ENCODE measurements at regions not wholly inside any gene's neighbourhood (a gene's known extent, or its start where the extent isn't known, plus 50 kb on each side); places are given as distances from the start of the nearest gene placed in this dataset.

DNA sequence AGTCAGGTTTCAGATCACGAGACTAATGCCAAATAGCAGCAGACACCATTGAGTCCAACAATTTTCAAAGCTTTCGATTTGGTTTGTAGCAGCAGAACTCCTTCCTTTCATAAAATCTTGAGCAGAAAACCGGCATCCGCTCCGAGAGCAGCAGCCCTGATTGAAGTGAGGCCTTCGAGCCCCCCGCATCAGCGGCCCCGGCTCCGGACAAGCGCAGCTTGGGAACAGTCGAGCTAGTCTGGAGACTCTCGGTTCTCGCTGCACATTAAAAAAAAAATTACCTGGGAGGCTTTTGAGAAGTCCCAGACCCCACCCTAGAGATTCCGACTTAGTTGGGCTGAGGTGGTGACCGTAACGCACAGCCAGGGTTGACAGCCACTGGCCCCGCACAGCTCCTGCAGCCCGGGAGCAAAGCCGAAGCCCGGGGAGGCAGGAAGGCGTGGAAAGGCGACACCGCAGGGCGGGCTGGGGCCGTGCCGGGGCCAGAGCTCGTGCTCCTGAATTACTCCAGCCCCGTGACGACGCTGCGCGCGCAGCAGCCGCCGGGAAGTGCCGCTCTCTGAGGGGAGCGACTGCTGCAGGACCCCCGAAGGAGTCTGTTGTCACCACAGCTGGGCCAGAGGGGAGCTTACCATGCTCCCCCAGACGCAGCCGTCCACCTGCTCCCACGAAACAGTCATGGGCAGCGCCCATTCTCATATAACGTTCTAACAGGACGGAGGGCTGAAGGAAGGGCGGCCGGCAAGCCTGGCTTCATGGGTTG, 57.8 kb downstream of the SPATA19 start:
- peak; percentile 78 for DNase-seq (ENCODE audit: low spot score)
- intact Hi-C loops (cut with DNase I) = no loop called here

DNA sequence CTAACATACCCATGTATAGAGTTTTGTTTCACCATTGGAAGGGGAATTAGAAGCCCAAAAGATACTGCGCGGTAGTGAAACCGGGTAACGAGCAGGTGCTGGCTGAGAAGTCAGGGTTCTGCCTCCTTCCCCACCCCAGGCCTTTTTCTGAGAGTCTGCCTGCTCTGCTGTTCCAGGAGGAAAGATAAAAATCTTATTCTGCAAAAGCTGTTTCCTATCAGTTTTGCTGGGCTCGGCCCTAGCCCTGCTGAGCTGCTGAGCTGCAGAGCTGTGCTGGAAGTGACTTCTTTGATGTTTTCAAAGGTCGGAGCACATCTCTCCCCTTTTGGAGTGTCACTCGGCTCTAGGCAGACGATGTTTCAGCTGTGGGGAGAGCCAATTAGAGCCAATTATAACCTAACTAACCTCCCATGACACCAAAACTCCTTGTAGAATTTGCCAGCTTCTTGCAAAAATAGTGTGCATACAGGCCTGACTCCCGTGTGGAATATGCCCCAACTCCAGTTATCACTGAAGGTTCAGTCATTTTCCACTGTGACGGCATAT, 59.4 kb downstream of the SPATA19 start:
- DNase-seq (ENCODE audit: low spot score) = no peak
- intact Hi-C loops (cut with DNase I) = no loop called here

DNA sequence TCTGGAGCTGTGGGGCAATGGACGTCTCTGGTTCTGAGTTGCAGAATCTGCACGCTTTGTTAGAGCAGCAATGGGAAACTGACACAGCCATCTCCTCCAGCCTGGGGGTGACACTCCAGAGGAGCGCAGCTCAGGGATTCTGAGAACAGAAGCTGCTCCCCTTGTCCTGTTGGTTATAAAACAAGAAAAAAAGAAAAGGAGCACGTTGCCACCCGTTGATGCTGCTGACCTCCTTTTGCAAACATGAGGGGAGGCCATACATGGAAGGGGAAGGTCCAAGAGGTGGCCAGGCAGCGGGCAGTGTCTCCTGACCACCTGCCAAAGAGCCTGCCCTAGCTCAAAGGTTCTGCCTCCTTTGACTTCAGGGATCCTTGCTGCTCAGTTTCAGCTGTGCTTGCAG, 61.0 kb downstream of the SPATA19 start:
- intact Hi-C loops (cut with DNase I) = no loop called here
- no peak for DNase-seq (ENCODE audit: low spot score)

DNA sequence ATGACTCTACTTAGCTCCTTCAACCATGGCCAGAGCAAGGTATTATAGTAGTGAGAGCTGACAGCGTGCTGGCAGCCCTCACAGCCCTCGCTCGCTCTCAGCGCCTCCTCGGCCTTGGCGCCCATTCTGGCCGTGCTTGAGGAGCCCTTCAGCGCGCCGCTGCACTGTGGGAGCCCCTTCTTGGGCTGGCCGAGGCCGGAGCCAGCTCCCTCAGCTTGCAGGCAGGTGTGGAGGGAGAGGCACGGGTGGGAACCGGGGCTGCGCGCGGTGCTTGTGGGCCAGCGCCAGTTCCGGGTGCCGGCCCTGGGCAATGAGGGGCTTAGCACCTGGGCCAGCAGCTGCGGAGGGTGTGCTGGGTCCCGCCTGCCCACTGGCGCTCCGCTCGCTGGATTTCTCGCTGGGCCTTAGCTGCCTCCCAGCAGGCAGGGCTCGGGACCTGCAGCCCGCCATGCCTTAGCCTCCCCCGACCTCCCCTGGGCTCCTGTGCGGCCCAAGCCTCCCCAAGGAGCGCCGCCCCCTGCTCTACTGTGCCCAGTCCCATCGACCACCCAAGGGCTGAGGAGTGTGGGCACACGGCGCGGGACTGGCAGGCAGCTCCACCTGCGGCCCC, 63.1 kb downstream of the SPATA19 start:
- no peak for DNase-seq (ENCODE audit: low spot score)
- intact Hi-C loops (cut with DNase I) = no loop called here

DNA sequence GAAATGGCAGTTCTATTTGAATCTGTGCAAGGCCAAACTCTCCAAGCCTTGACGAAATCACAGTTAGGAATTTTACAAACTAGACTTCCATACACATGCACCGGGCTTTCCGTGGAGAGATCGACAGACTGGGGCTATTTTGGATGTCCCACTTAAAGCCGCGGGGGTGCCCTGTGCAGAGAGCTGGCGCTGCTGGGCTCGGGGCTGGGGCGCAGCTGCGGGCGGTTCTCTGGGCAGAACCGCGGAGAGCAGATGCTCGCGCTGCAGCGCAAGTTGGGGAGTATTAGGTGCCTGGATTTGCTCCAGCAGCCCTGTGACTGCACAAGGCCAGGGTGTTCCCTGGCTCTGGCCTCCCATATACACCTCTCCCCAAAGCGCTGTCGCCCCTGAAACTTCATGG, 67.2 kb downstream of the SPATA19 start:
- DNase-seq (ENCODE audit: low spot score) = no peak
- intact Hi-C loops (cut with DNase I) = no loop called here

DNA sequence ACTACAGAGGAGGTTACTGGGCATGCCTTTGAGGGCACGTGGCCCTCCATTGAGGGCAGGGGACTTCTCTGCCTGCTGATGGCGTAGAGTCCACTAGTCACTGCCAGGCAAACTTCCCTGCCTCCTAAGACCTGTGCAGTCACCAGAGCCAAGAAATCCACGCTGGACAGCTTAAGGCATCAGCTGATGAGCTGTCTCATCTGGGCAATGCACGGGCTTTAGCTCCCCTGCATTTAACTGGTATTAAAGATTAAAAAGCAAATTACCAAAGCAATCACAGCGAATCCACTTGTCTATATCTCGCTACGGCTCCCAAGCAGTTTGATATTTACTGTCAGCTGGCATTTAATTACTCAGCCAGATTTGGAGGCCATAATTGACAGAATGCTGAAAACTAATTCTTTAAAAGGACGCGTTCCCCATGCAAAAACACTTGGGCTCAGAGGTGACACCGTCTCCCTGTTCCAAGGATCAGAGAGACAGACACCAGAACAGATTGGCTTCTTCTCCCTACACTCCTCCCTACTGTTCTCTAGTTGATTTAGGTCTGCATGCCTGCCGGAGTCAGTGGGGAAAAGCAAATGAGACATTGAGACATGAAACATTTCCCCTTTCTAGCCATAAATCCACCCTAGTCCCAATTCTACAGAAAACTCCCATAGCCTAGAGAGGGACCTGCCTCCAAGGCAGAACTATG, 68.5 kb downstream of the SPATA19 start:
- no peak for DNase-seq (ENCODE audit: low spot score)

DNA sequence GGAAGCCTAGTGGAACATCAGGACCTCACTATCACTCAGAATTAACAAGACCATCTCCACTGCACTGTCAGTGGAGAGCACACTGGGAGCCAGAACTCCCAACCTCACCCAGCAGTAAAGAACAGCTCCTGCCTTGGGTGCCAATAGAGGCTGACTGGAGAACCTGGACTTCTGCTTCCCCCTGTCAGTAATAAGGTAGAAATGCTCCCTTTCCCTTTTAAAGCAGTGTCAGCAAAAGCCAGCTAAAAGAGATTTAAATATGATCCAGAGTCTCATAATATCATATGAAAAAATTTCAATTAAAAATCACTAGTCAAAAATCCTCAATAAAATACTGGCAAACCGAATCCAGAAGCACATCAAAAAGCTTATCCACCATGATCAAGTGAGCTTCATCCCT, 82.8 kb downstream of the SPATA19 start:
- intact Hi-C loops (cut with DNase I) = no loop called here
- DNase-seq (ENCODE audit: low spot score) = no peak

More for the DNA sequence above, 68.5 kb downstream of the SPATA19 start:
- intact Hi-C loops (cut with DNase I) = no loop called here

DNA sequence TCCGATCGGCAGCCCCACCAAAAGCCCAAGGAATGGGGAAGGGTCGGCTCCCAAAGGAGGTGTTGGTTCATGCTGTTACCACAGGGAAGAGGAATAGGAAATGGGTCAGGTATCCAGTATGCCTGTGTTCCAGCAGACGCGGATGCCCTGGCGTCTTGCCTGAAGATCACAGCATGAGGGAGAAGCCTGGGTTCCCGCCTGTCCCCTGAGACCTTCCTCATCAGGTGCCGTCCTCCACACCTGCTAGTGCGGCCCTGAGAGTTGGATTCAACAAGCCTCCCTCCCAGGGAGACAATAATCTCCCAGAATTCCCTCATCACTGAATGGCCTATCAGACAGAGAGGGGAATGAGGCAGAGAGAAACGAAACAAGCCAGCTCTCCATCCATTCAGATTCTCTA, 92.2 kb downstream of the SPATA19 start:
- intact Hi-C loops (cut with DNase I) = loop anchor here in 1 of 2 donors (2.0 kb wide), 1 partner anchor 48 kb away; no protein-coding TSS in a partner anchor
- no peak for DNase-seq (ENCODE audit: low spot score)

DNA sequence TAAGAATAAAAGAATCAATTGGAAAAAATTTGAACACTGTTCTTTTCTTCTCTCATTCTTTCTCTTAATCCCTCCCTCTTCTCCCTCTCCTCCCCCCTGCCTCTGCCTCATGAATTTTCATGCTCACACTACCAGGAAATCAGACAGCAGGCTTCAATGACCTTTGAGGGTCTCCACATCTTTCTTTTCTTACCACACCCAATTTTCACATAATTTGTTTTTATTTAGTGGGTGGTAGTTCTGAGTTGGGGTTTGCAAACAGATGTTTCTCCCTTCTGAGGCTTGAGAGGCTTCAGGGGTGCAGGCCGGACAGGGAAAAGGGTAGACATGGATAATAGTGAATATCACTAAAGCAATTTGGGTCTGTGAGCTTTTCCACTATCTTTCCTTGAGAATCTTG, 95.5 kb downstream of the SPATA19 start:
- intact Hi-C loops (cut with DNase I) = no loop called here
- DNase-seq (ENCODE audit: low spot score) = no peak

DNA sequence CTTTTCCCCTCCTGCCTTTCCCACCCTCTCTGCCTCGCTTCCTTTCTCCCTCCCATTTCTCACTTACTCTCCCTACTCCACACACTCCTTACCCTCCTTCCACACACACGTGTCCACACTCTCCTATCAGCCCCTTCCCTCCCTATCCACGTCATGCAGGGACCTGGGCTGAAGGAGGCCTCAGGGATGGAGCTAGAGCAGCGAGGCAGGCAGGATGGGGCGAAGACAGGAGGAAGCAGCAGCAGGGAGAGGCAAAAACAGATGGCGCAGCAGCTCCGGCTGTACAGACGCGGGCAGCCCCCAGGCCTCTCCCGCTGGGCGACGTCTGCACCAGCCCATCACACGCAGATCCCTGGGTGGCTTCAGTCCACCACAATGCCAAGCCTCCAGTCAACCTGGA, 97.9 kb downstream of the SPATA19 start:
- intact Hi-C loops (cut with DNase I) = no loop called here
- DNase-seq (ENCODE audit: low spot score) = no peak

DNA sequence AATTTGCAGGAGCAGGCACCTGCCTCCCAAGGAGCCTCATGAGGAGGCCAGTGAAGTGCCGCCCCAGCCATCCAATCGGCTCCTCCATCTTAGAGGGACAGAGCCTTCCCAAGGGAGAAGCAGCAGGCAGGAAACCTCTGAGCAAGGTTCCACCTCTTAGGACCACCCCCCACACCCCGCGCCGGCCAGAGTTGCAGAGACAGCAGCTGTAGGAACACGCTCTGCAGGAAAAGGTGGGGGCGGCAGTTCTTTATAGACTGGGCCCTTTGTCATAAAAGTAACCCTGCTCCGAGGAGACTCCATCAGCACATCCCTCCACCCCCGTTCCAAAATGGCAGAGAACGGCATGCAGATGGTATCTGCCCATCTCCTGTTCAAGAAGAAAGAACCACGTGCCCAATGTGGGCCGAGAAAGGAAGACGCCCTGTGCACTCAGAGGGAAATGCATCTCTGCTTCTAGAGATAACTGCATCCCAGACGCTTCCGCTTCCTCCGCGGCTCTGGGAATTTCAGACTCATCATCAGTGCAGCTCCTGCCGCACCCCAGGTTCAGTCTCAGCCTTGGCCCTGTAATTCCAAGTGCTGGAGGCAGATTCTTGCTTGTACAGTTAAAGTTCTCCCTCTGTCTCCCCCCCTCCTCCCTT, 98.5 kb downstream of the SPATA19 start:
- intact Hi-C loops (cut with DNase I) = no loop called here
- no peak for DNase-seq (ENCODE audit: low spot score)

DNA sequence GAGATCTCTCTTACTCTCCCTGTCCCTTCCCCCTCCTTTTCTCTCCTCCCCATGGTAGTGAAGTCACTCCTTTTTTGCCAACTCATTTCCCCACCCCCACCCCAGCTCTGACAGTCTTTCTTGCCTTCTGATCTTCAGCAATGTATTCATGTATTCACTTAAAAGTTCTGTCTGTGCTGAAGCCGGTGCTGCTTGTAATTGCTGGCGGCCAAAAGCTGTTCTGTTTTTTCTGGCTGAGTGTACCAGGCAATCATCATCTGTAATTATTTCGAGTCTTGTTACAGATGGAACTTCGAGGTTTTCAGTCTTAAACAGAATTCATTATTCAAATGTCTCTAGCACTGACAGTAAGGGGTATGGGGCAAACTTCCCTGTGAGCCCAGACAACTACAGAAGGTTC, 99.5 kb downstream of the SPATA19 start:
- intact Hi-C loops (cut with DNase I) = no loop called here
- DNase-seq (ENCODE audit: low spot score) = no peak

DNA sequence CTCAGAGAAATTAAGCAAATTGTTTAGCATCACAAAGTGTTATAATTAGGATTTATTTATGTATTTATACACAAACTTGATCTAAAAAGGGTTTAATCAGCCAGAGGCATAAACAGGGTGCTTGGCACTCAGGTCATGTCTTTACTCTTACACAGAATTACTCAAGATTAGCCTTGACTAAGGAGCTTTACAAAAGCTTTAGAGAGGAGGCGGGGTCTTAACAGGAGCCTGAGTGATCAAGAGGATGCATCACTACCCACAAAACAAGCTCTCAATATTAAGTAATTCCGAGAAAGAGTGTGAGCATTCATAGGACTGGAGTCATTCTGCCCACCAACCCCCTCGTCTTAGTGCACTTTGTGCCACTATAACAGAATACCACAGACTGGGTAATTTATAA, 103.0 kb downstream of the SPATA19 start:
- no peak for DNase-seq (ENCODE audit: low spot score)
- intact Hi-C loops (cut with DNase I) = no loop called here

DNA sequence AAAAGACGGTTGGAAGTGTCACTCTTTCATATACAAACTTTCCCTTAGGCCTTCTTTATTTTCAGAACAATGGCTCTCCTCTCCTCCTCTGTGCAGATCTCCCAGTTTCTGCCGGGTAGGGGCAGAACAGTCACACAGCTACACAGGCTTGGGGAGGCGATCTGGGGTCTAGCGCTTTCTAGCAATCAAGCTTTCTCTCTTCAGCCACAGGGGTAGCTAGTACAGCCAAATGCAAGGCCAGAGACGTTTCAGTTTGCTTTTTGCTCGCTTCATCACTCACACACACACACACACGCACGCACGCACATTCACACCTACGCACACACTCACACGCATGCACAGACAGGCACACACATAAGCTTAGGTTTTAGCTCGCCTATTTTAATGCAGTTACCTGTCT, 104.3 kb downstream of the SPATA19 start:
- no peak for DNase-seq (ENCODE audit: low spot score)
- intact Hi-C loops (cut with DNase I) = no loop called here

DNA sequence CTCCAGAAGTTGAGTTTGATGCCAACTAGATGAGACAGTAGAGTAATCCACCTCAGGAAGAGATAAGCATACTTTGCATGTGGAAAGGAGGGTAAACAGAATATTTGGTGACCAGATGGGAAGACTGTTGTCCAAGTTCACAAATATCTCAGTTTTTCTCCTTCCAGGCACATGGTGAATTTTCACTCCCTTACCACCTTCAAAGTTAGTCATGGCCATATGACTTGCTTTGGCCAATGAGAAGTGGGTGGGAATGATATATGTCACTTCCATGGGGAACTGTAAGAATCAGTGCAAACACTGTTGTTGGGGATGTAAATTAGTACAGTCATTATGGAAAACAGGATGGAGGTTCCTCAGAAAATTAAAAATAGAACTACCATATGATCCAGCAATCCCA, 105.8 kb downstream of the SPATA19 start:
- no peak for DNase-seq (ENCODE audit: low spot score)
- intact Hi-C loops (cut with DNase I) = loop anchor here in 1 of 2 donors (10.0 kb wide), 1 partner anchor 55 kb away; no protein-coding TSS in a partner anchor

DNA sequence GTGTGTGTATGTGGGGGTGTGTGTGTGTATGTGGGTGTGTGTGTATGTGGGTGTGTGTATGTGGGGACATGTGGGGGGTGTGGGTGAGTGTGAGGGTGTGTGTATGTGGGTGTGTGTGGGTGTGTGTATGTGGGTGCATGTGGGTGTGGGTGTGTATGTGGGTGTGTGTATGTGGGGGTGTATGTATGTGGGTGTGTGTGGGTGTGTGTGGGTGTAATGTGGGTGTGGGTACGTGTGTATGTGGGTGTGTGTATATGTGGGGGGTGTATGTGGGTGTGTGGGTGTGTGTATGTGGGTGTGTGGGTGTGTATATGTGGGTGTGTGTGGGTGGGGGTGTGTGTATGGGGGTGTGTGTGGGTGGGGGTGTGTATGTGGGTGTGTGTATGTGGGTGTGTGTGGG, 106.7 kb downstream of the SPATA19 start:
- no peak for DNase-seq (ENCODE audit: low spot score)
- intact Hi-C loops (cut with DNase I) = loop anchor here in 1 of 2 donors (10.0 kb wide), 1 partner anchor 56 kb away; no protein-coding TSS in a partner anchor

DNA sequence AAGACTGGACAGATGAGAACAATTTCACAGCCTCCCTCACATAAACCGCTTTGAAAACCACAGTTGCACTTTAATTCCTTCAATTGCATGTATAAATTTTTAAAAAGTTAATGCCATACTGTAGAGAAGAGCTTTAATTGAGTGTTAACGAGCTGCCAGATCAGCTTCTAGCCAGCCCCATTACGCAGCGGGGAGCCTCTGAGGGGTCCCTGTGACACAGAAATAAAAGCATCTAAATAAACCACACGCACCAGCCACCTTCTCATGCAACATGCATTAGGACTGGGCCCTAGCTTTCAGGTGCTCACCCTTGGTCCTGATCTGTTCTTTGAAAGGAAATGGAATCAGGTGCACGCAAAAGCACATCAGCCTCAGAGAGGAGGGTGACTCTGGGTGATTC, 111.7 kb downstream of the SPATA19 start:
- intact Hi-C loops (cut with DNase I) = loop anchor here in 1 of 2 donors (10.0 kb wide), 1 partner anchor 61 kb away; no protein-coding TSS in a partner anchor
- DNase-seq (ENCODE audit: low spot score) = no peak

DNA sequence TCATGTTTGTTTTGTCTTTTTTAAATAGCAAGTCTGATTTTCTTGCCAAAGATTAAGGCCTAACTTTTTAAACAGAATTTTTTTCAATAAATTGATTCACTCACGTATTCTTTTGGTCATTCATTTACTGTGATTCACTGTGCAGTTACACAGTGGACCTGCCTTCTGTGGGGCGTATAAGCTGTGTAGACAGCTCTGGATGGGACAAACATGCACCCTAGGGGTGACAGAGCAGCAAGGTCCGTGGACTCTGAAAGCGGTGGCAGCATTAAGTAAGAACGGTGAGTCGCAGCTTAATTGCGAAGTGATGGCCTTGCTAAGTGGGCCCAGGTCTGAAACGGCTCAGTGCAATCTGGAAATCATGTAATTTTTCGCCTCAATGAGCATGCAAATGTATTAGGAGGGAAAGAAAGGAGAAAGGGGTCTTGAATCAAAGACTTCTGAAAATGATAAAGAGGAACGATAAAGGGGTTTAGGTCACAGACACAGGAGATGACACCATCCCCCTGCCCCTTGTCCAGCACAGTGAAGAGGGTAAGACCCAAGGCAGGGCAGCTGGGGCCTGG, 113.1 kb downstream of the SPATA19 start:
- intact Hi-C loops (cut with DNase I) = loop anchor here in 1 of 2 donors (10.0 kb wide), 1 partner anchor 63 kb away; no protein-coding TSS in a partner anchor
- no peak for DNase-seq (ENCODE audit: low spot score)

DNA sequence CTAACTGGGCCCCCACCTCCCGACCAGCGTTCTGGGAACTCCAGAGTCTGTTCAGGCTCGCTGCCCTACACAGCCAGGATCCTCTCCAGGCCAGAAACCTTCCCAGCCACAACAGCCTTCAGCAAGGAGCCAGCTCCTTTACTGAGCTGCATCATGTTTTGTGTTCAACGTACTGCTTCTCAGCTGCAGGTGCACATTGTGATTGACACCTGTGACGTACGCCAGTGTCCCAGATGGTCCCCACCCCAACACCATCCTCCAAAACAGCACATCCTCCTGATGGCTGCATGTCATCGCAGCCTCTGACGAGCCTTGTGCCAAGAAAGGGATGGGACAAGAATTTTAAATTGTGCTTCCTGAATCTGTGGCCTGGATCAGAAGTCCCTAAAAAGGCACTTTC, 117.5 kb downstream of the SPATA19 start:
- no peak for DNase-seq (ENCODE audit: low spot score)
- intact Hi-C loops (cut with DNase I) = no loop called here

Measured in posterior vena cava (tissue), 2 donors.